WTC11 (cell line): ENCODE measurements at regions not wholly inside any gene's neighbourhood (a gene's known extent, or its start where the extent isn't known, plus 50 kb on each side); places are given as distances from the start of the nearest gene placed in this dataset.

ENCODE experiments used
- ATAC-seq: fragments of 200-7000 bp; cut with Tn5 transposase; 2 replicates; pipeline ENCODE4 v1.10.0; 2021; ENCODE audit warnings: mild to moderate bottlenecking, moderate library complexity
- CTCF ChIA-PET: fragments of 300-600 bp; sonication (Branson Sonifier 250); formaldehyde crosslinking; loops from one replicate; lab custom pipeline; 2021; ENCODE audit warnings: antibody characterized with exemption; lab: Charles Lee
- POLR2A ChIA-PET: fragments of 350-600 bp; sonication (Branson Sonifier 250); formaldehyde crosslinking; loops from one replicate; lab custom pipeline; 2021; ENCODE audit warnings: antibody characterized with exemption; lab: Charles Lee
- DNase-seq: peaks from one replicate; pipeline ENCODE4 v3.0.0; 2021; ENCODE audit warnings: low spot score
- H3K27ac Mint-ChIP-seq: 2 replicates; pipeline ENCODE4 v1.8.0; 2021; ENCODE audit warnings: mixed read lengths
- H3K27me3 Mint-ChIP-seq: 2 replicates; pipeline ENCODE4 v1.8.0; 2021; ENCODE audit warnings: low read depth, mild to moderate bottlenecking, moderate library complexity, mixed read lengths
- H3K36me3 Mint-ChIP-seq: 2 replicates; pipeline ENCODE4 v1.8.0; 2021; ENCODE audit warnings: mixed read lengths
- H3K4me1 Mint-ChIP-seq: 2 replicates; pipeline ENCODE4 v1.8.0; 2022; ENCODE audit warnings: mixed read lengths
- H3K4me3 Mint-ChIP-seq: 2 replicates; pipeline ENCODE4 v1.8.0; 2021; ENCODE audit warnings: mild to moderate bottlenecking, moderate library complexity, mixed read lengths
- H3K9me3 Mint-ChIP-seq: 2 replicates; pipeline ENCODE4 v1.8.0; 2021; ENCODE audit warnings: mixed read lengths
- ATF1 ChIP-seq: sonication (generic); formaldehyde crosslinking; IDR thresholded peaks from 2 replicates; pipeline ENCODE4 v1.8.1; 2023; ENCODE audit warnings: mild to moderate bottlenecking, moderate library complexity, missing genetic modification reagents
- CREM ChIP-seq: sonication (generic); formaldehyde crosslinking; IDR thresholded peaks from 2 replicates; pipeline ENCODE4 v1.8.1; 2022; ENCODE audit warnings: mild to moderate bottlenecking, missing genetic modification reagents, moderate library complexity
- ETV6 ChIP-seq: sonication (generic); formaldehyde crosslinking; IDR thresholded peaks from 2 replicates; pipeline ENCODE4 v1.8.1; 2022; ENCODE audit warnings: mild to moderate bottlenecking, missing genetic modification reagents
- GRHL2 ChIP-seq: fragments of 250-450 bp; sonication (Bioruptor Pico); IDR thresholded peaks from 2 replicates; pipeline ENCODE4 v1.8.0; 2022; ENCODE audit warnings: mild to moderate bottlenecking, moderate library complexity; ENCODE audit not compliant: insufficient replicate concordance, severe bottlenecking
- HMGA2 ChIP-seq: fragments of 250-450 bp; sonication (Bioruptor Pico); IDR thresholded peaks from 2 replicates; pipeline ENCODE4 v1.4.0; 2021; ENCODE audit warnings: mild to moderate bottlenecking, moderate library complexity
- JAZF1 ChIP-seq: fragments of 250-450 bp; sonication (Bioruptor Pico); IDR thresholded peaks from 2 replicates; pipeline ENCODE4 v1.9.0; 2021; ENCODE audit warnings: moderate library complexity, mild to moderate bottlenecking, inconsistent platforms
- NR1H2 ChIP-seq: sonication (generic); formaldehyde crosslinking; IDR thresholded peaks from 2 replicates; pipeline ENCODE4 v1.9.0; 2021; ENCODE audit warnings: mild to moderate bottlenecking, moderate library complexity, missing genetic modification reagents
- PRRX2 ChIP-seq: fragments of 250-450 bp; sonication (Bioruptor Pico); IDR thresholded peaks from 2 replicates; pipeline ENCODE4 v1.8.0; 2021; ENCODE audit warnings: mild to moderate bottlenecking
- SMAD4 ChIP-seq: sonication (generic); formaldehyde crosslinking; IDR thresholded peaks from 2 replicates; pipeline ENCODE4 v1.8.0; 2022; ENCODE audit warnings: mild to moderate bottlenecking, missing genetic modification reagents
- ZBTB21 ChIP-seq: sonication (generic); formaldehyde crosslinking; IDR thresholded peaks from 2 replicates; pipeline ENCODE4 v1.8.1; 2023; ENCODE audit warnings: mild to moderate bottlenecking, missing genetic modification reagents, borderline replicate concordance
- ZNF138 ChIP-seq: sonication (generic); formaldehyde crosslinking; conservative IDR thresholded peaks from 2 replicates; pipeline ENCODE4 v1.8.1; 2022; ENCODE audit warnings: mild to moderate bottlenecking, moderate library complexity, missing genetic modification reagents
- ZNF232 ChIP-seq: sonication (generic); formaldehyde crosslinking; IDR thresholded peaks from 2 replicates; pipeline ENCODE4 v1.8.0; 2022; ENCODE audit warnings: mild to moderate bottlenecking, missing genetic modification reagents
- ZNF396 ChIP-seq: fragments of 250-450 bp; sonication (Bioruptor Pico); IDR thresholded peaks from 2 replicates; pipeline ENCODE4 v1.8.0; 2021; ENCODE audit warnings: mild to moderate bottlenecking, moderate library complexity, borderline replicate concordance
- ZNF416 ChIP-seq: fragments of 250-450 bp; sonication (Bioruptor Pico); IDR thresholded peaks from 2 replicates; pipeline ENCODE4 v1.9.0; 2021; ENCODE audit warnings: mild to moderate bottlenecking, inconsistent platforms
- TF ChIP-seq, protein P1 (sequence below): sonication (generic); formaldehyde crosslinking; conservative IDR thresholded peaks from 2 replicates; pipeline ENCODE4 v1.8.1; 2022; ENCODE audit warnings: mild to moderate bottlenecking, missing genetic modification reagents
- TF ChIP-seq, protein P2 (sequence below): fragments of 250-450 bp; sonication (Bioruptor Pico); IDR thresholded peaks from 2 replicates; pipeline ENCODE4 v1.8.0; 2021; ENCODE audit warnings: mild to moderate bottlenecking
- TF ChIP-seq, protein P3 (sequence below): sonication (generic); formaldehyde crosslinking; IDR thresholded peaks from 2 replicates; pipeline ENCODE4 v1.8.1; 2023; ENCODE audit warnings: mild to moderate bottlenecking, missing genetic modification reagents, borderline replicate concordance
- TF ChIP-seq, protein P4 (sequence below): sonication (generic); formaldehyde crosslinking; IDR thresholded peaks from 2 replicates; pipeline ENCODE4 v1.8.1; 2022; ENCODE audit warnings: missing genetic modification reagents, borderline replicate concordance
- TF ChIP-seq, protein P5 (sequence below): sonication (generic); formaldehyde crosslinking; IDR thresholded peaks from 2 replicates; pipeline ENCODE4 v1.8.1; 2023; ENCODE audit warnings: mild to moderate bottlenecking, missing genetic modification reagents, moderate library complexity
- TF ChIP-seq, protein P6 (sequence below): sonication (generic); formaldehyde crosslinking; IDR thresholded peaks from 2 replicates; pipeline ENCODE4 v1.8.1; 2023; ENCODE audit warnings: mild to moderate bottlenecking, moderate library complexity, missing genetic modification reagents
- TF ChIP-seq, protein P7 (sequence below): sonication (generic); formaldehyde crosslinking; IDR thresholded peaks from 2 replicates; pipeline ENCODE4 v1.8.1; 2023; ENCODE audit warnings: mild to moderate bottlenecking, missing genetic modification reagents
- TF ChIP-seq, protein P8 (sequence below): sonication (generic); formaldehyde crosslinking; IDR thresholded peaks from 2 replicates; pipeline ENCODE4 v1.8.1; 2023; ENCODE audit warnings: mild to moderate bottlenecking, missing genetic modification reagents
- TF ChIP-seq, protein P9 (sequence below): sonication (generic); formaldehyde crosslinking; IDR thresholded peaks from 2 replicates; pipeline ENCODE4 v1.8.0; 2022; ENCODE audit warnings: mild to moderate bottlenecking, missing genetic modification reagents

DNA sequence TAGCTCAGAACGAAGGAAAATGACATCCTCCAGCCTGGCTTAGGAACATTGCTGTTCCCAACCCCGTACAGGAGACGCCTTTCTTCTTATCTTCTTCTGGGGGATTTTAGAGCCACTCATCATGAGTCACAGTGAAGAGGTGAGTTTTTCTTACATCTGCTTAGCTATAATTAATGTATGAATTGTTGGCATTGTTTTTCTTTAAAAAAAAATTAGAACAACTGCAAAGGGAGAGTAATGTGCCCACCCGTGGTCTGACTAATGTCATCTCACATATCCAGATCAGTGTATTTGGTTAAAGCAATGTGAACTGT is 310.6 kb upstream of the TSHZ3 start:
- DNase-seq = no peak
- Mint-ChIP-seq H3K4me3 (no peak overlapping the region), H3K27ac (no peak overlapping the region)
- POLR2A ChIA-PET = no interaction called here
- no peak for ATAC-seq
- TF ChIP-seq, protein P1, sequence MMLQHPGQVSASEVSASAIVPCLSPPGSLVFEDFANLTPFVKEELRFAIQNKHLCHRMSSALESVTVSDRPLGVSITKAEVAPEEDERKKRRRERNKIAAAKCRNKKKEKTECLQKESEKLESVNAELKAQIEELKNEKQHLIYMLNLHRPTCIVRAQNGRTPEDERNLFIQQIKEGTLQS (CRISPR knock-in tag) = no peak
- TF ChIP-seq ZNF396 (CRISPR knock-in tag) (no peak), GRHL2 (CRISPR knock-in tag) (no peak), ETV6 (CRISPR knock-in tag) (no peak), ZNF416 (no peak), PRRX2 (no peak), ATF1 (CRISPR knock-in tag) (no peak), JAZF1 (CRISPR knock-in tag) (no peak), ZNF232 (CRISPR knock-in tag) (no peak)
- TF ChIP-seq, protein P2, sequence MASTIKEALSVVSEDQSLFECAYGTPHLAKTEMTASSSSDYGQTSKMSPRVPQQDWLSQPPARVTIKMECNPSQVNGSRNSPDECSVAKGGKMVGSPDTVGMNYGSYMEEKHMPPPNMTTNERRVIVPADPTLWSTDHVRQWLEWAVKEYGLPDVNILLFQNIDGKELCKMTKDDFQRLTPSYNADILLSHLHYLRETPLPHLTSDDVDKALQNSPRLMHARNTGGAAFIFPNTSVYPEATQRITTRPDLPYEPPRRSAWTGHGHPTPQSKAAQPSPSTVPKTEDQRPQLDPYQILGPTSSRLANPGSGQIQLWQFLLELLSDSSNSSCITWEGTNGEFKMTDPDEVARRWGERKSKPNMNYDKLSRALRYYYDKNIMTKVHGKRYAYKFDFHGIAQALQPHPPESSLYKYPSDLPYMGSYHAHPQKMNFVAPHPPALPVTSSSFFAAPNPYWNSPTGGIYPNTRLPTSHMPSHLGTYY = no peak
- TF ChIP-seq, protein P3, sequence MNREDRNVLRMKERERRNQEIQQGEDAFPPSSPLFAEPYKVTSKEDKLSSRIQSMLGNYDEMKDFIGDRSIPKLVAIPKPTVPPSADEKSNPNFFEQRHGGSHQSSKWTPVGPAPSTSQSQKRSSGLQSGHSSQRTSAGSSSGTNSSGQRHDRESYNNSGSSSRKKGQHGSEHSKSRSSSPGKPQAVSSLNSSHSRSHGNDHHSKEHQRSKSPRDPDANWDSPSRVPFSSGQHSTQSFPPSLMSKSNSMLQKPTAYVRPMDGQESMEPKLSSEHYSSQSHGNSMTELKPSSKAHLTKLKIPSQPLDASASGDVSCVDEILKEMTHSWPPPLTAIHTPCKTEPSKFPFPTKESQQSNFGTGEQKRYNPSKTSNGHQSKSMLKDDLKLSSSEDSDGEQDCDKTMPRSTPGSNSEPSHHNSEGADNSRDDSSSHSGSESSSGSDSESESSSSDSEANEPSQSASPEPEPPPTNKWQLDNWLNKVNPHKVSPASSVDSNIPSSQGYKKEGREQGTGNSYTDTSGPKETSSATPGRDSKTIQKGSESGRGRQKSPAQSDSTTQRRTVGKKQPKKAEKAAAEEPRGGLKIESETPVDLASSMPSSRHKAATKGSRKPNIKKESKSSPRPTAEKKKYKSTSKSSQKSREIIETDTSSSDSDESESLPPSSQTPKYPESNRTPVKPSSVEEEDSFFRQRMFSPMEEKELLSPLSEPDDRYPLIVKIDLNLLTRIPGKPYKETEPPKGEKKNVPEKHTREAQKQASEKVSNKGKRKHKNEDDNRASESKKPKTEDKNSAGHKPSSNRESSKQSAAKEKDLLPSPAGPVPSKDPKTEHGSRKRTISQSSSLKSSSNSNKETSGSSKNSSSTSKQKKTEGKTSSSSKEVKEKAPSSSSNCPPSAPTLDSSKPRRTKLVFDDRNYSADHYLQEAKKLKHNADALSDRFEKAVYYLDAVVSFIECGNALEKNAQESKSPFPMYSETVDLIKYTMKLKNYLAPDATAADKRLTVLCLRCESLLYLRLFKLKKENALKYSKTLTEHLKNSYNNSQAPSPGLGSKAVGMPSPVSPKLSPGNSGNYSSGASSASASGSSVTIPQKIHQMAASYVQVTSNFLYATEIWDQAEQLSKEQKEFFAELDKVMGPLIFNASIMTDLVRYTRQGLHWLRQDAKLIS (CRISPR knock-in tag) = no peak
- TF ChIP-seq, all 79 proteins: peak for 0
- Mint-ChIP-seq H3K9me3 (peaks cover 3% of the 10 kb centered on the region), H3K36me3 (no peaks in the 10 kb centered on the region), H3K27me3 (no peaks in the 10 kb centered on the region), H3K4me1 (peaks cover 4% of the 10 kb centered on the region)
- CTCF ChIA-PET = interaction anchor here (0.7 kb wide), 1 partner anchor 16 kb away, joined by 3 read pairs; no protein-coding TSS in a partner anchor

DNA sequence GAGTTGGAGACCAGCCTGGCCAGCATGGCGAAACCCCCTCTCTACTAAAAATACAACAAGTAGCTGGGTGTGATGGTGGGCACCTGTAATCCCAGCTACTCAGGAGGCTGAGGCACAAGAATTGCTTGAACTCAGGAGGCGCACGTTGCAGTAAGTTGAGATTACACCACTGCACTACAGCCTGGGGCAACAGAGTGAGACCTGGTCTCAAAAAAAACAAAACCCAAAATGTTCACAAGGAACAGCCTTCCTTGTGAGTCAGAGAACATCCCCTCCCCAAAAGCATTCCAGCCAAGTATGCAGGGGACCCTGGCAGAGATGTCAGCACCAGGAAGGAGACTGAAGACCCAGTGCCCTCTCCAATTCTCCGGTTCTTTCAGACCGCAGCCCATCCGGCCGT is 314.9 kb upstream of the TSHZ3 start:
- CTCF ChIA-PET = no interaction called here
- H3K27me3 Mint-ChIP-seq = no peaks in the 10 kb centered on the region
- H3K4me1 Mint-ChIP-seq = peaks cover 4% of the 10 kb centered on the region
- H3K9me3 Mint-ChIP-seq = peaks cover 3% of the 10 kb centered on the region; the same call in 1 of the 2 replicates
- H3K27ac Mint-ChIP-seq = no peak overlapping the region
- POLR2A ChIA-PET = no interaction called here
- ATAC-seq (no peak), DNase-seq (no peak)
- H3K36me3 Mint-ChIP-seq = no peaks in the 10 kb centered on the region
- no peak overlapping the region for H3K4me3 Mint-ChIP-seq
- TF ChIP-seq SMAD4 = no peak
- no peak for TF ChIP-seq CREM (CRISPR knock-in tag)
- TF ChIP-seq NR1H2 = no peak
- no peak for TF ChIP-seq ZBTB21 (CRISPR knock-in tag)
- TF ChIP-seq, protein P4, sequence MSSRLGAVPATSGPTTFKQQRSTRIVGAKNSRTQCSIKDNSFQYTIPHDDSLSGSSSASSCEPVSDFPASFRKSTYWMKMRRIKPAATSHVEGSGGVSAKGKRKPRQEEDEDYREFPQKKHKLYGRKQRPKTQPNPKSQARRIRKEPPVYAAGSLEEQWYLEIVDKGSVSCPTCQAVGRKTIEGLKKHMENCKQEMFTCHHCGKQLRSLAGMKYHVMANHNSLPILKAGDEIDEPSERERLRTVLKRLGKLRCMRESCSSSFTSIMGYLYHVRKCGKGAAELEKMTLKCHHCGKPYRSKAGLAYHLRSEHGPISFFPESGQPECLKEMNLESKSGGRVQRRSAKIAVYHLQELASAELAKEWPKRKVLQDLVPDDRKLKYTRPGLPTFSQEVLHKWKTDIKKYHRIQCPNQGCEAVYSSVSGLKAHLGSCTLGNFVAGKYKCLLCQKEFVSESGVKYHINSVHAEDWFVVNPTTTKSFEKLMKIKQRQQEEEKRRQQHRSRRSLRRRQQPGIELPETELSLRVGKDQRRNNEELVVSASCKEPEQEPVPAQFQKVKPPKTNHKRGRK (CRISPR knock-in tag) = no peak
- TF ChIP-seq, protein P5, sequence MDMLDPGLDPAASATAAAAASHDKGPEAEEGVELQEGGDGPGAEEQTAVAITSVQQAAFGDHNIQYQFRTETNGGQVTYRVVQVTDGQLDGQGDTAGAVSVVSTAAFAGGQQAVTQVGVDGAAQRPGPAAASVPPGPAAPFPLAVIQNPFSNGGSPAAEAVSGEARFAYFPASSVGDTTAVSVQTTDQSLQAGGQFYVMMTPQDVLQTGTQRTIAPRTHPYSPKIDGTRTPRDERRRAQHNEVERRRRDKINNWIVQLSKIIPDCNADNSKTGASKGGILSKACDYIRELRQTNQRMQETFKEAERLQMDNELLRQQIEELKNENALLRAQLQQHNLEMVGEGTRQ = no peak
- no peak for TF ChIP-seq ZNF138 (CRISPR knock-in tag)
- no peak for TF ChIP-seq HMGA2 (CRISPR knock-in tag)
- TF ChIP-seq, protein P6, sequence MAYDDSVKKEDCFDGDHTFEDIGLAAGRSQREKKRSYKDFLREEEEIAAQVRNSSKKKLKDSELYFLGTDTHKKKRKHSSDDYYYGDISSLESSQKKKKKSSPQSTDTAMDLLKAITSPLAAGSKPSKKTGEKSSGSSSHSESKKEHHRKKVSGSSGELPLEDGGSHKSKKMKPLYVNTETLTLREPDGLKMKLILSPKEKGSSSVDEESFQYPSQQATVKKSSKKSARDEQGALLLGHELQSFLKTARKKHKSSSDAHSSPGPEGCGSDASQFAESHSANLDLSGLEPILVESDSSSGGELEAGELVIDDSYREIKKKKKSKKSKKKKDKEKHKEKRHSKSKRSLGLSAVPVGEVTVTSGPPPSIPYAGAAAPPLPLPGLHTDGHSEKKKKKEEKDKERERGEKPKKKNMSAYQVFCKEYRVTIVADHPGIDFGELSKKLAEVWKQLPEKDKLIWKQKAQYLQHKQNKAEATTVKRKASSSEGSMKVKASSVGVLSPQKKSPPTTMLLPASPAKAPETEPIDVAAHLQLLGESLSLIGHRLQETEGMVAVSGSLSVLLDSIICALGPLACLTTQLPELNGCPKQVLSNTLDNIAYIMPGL (CRISPR knock-in tag) = no peak
- TF ChIP-seq, protein P7, sequence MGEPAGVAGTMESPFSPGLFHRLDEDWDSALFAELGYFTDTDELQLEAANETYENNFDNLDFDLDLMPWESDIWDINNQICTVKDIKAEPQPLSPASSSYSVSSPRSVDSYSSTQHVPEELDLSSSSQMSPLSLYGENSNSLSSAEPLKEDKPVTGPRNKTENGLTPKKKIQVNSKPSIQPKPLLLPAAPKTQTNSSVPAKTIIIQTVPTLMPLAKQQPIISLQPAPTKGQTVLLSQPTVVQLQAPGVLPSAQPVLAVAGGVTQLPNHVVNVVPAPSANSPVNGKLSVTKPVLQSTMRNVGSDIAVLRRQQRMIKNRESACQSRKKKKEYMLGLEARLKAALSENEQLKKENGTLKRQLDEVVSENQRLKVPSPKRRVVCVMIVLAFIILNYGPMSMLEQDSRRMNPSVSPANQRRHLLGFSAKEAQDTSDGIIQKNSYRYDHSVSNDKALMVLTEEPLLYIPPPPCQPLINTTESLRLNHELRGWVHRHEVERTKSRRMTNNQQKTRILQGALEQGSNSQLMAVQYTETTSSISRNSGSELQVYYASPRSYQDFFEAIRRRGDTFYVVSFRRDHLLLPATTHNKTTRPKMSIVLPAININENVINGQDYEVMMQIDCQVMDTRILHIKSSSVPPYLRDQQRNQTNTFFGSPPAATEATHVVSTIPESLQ = no peak
- TF ChIP-seq, protein P8, sequence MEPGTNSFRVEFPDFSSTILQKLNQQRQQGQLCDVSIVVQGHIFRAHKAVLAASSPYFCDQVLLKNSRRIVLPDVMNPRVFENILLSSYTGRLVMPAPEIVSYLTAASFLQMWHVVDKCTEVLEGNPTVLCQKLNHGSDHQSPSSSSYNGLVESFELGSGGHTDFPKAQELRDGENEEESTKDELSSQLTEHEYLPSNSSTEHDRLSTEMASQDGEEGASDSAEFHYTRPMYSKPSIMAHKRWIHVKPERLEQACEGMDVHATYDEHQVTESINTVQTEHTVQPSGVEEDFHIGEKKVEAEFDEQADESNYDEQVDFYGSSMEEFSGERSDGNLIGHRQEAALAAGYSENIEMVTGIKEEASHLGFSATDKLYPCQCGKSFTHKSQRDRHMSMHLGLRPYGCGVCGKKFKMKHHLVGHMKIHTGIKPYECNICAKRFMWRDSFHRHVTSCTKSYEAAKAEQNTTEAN (CRISPR knock-in tag) = no peak
- TF ChIP-seq, protein P9, sequence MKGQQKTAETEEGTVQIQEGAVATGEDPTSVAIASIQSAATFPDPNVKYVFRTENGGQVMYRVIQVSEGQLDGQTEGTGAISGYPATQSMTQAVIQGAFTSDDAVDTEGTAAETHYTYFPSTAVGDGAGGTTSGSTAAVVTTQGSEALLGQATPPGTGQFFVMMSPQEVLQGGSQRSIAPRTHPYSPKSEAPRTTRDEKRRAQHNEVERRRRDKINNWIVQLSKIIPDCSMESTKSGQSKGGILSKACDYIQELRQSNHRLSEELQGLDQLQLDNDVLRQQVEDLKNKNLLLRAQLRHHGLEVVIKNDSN = no peak
